GM23248 (cell line): ENCODE measurements at regions not wholly inside any gene's neighbourhood (a gene's known extent, or its start where the extent isn't known, plus 50 kb on each side); places are given as distances from the start of the nearest gene placed in this dataset.

Experiments
- EZH2 ChIP-seq: fragments of 200-600 bp; sonication (generic); IDR thresholded peaks from 2 replicates; pipeline ENCODE4 v1.6.1; 2018; ENCODE audit warnings: antibody characterized with exemption, mild to moderate bottlenecking; ENCODE audit not compliant: insufficient read depth, poor library complexity, severe bottlenecking
- EZH2phosphoT487 ChIP-seq: fragments of 200-600 bp; sonication (generic); IDR thresholded peaks from 2 replicates; pipeline ENCODE4 v1.6.1; 2018; ENCODE audit warnings: antibody characterized with exemption, moderate library complexity, mild to moderate bottlenecking, low read depth; ENCODE audit not compliant: insufficient read depth

GRCh38 chr12:63013302-63013701 lies 78.4 kb upstream of the PPM1H start:
- no peak for TF ChIP-seq EZH2phosphoT487
- no peak for TF ChIP-seq EZH2
